B cell (primary cell): ENCODE measurements at regions not wholly inside any gene's neighbourhood (a gene's known extent, or its start where the extent isn't known, plus 50 kb on each side); places are given as distances from the start of the nearest gene placed in this dataset.

Experiments used
- CTCF ChIP-seq: fragments of 200-600 bp; IDR thresholded peaks from one replicate; pipeline ENCODE4 v1.8.0; 2022; ENCODE audit warnings: antibody characterized with exemption, mild to moderate bottlenecking
- EZH2 ChIP-seq: IDR thresholded peaks from 2 replicates; pipeline ENCODE4 v1.6.1; 2012; ENCODE audit warnings: borderline replicate concordance, low read depth, mild to moderate bottlenecking, moderate library complexity, low read length; ENCODE audit not compliant: insufficient read depth, poor library complexity, severe bottlenecking

DNA sequence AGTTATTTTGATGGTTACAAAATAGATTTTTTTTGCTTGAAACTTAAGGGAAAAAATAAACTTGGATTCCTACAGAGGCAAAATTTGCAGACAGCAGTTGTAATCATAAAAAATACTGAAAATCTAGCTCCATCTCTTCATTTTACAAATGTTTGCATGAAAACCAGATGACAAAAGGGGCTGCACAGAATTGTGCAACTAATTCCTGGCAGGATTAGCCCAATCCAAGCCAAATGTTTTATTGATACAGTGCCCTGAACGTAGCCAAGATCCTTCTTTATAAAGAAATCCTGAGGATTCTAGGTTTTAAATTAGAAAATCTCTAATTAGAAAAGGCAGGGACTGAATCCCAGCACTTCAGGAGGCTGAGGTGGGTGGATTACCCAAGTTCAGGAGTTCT, 356.4 kb upstream of the SEL1L start:
- TF ChIP-seq CTCF = no peak
- no peak for TF ChIP-seq EZH2
